ENCODE measurements at regions not wholly inside any gene's neighbourhood (a gene's known extent, or its start where the extent isn't known, plus 50 kb on each side); places are given as distances from the start of the nearest gene placed in this dataset.

- Histone ChIP-seq H3K27ac (ENCODE audit: low read depth, low read length) (no peak overlapping the region), H3K9me3 (ENCODE audit: control insufficient read depth, insufficient read depth, low read length) (no peaks in the 10 kb centered on the region), H3K9ac (ENCODE audit: low read depth, low read length) (no peak overlapping the region)
Measured at GRCh38 chr3:24886501-24886900, 391.9 kb upstream of the THRB start.

GRCh38 chr3:24890012-24890411 lies 395.4 kb upstream of the THRB start:
- H3K27ac ChIP-seq (ENCODE audit: low read depth, low read length), result no peak overlapping the region
- no peaks in the 10 kb centered on the region for H3K27me3 ChIP-seq (ENCODE audit: control insufficient read depth, insufficient read depth, low read length)
- H3K4me3 ChIP-seq (ENCODE audit: low read depth, low read length), result no peak overlapping the region
- no peaks in the 10 kb centered on the region for H3K4me1 ChIP-seq (ENCODE audit: control insufficient read depth, insufficient read depth, low read length)
- H3K9me3 ChIP-seq (ENCODE audit: control insufficient read depth, insufficient read depth, low read length), result no peaks in the 10 kb centered on the region
- H3K9ac ChIP-seq (ENCODE audit: low read depth, low read length), result no peak overlapping the region
- no peaks in the 10 kb centered on the region for H3K36me3 ChIP-seq (ENCODE audit: control insufficient read depth, insufficient read depth, low read length)

More at GRCh38 chr3:24886501-24886900, 391.9 kb upstream of the THRB start:
- Histone ChIP-seq H3K36me3 (ENCODE audit: control insufficient read depth, insufficient read depth, low read length) (no peaks in the 10 kb centered on the region), H3K4me3 (ENCODE audit: low read depth, low read length) (no peak overlapping the region), H3K27me3 (ENCODE audit: control insufficient read depth, insufficient read depth, low read length) (no peaks in the 10 kb centered on the region), H3K4me1 (ENCODE audit: control insufficient read depth, insufficient read depth, low read length) (no peaks in the 10 kb centered on the region)

- Histone ChIP-seq H3K9ac (ENCODE audit: low read depth, low read length) (no peak overlapping the region), H3K9me3 (ENCODE audit: control insufficient read depth, insufficient read depth, low read length) (no peaks in the 10 kb centered on the region), H3K27me3 (ENCODE audit: control insufficient read depth, insufficient read depth, low read length) (no peaks in the 10 kb centered on the region), H3K4me1 (ENCODE audit: control insufficient read depth, insufficient read depth, low read length) (no peaks in the 10 kb centered on the region), H3K27ac (ENCODE audit: low read depth, low read length) (no peak overlapping the region), H3K36me3 (ENCODE audit: control insufficient read depth, insufficient read depth, low read length) (no peaks in the 10 kb centered on the region), H3K4me3 (ENCODE audit: low read depth, low read length) (no peak overlapping the region)
Measured at GRCh38 chr3:24899373-24899772, 404.7 kb upstream of the THRB start.

- Histone ChIP-seq H3K27me3 (ENCODE audit: control insufficient read depth, insufficient read depth, low read length) (no peaks in the 10 kb centered on the region), H3K4me3 (ENCODE audit: low read depth, low read length) (no peak overlapping the region), H3K9me3 (ENCODE audit: control insufficient read depth, insufficient read depth, low read length) (no peaks in the 10 kb centered on the region), H3K36me3 (ENCODE audit: control insufficient read depth, insufficient read depth, low read length) (no peaks in the 10 kb centered on the region), H3K4me1 (ENCODE audit: control insufficient read depth, insufficient read depth, low read length) (no peaks in the 10 kb centered on the region), H3K27ac (ENCODE audit: low read depth, low read length) (no peak overlapping the region), H3K9ac (ENCODE audit: low read depth, low read length) (no peak overlapping the region)
Measured at GRCh38 chr3:24899901-24900603, 405.4 kb upstream of the THRB start.

- H3K27ac ChIP-seq (ENCODE audit: low read depth, low read length), result no peak overlapping the region
- no peaks in the 10 kb centered on the region for H3K9me3 ChIP-seq (ENCODE audit: control insufficient read depth, insufficient read depth, low read length)
- H3K9ac ChIP-seq (ENCODE audit: low read depth, low read length), result no peak overlapping the region
- no peak overlapping the region for H3K4me3 ChIP-seq (ENCODE audit: low read depth, low read length)
- H3K4me1 ChIP-seq (ENCODE audit: control insufficient read depth, insufficient read depth, low read length), result no peaks in the 10 kb centered on the region
- H3K36me3 ChIP-seq (ENCODE audit: control insufficient read depth, insufficient read depth, low read length), result no peaks in the 10 kb centered on the region
- no peaks in the 10 kb centered on the region for H3K27me3 ChIP-seq (ENCODE audit: control insufficient read depth, insufficient read depth, low read length)
Measured at GRCh38 chr3:24905266-24905665, 410.6 kb upstream of the THRB start.

GRCh38 chr3:24907106-24907505 lies 412.5 kb upstream of the THRB start:
- Histone ChIP-seq H3K9ac (ENCODE audit: low read depth, low read length) (no peak overlapping the region), H3K27me3 (ENCODE audit: control insufficient read depth, insufficient read depth, low read length) (no peaks in the 10 kb centered on the region), H3K9me3 (ENCODE audit: control insufficient read depth, insufficient read depth, low read length) (no peaks in the 10 kb centered on the region), H3K36me3 (ENCODE audit: control insufficient read depth, insufficient read depth, low read length) (no peaks in the 10 kb centered on the region), H3K27ac (ENCODE audit: low read depth, low read length) (no peak overlapping the region), H3K4me3 (ENCODE audit: low read depth, low read length) (no peak overlapping the region), H3K4me1 (ENCODE audit: control insufficient read depth, insufficient read depth, low read length) (no peaks in the 10 kb centered on the region)

GRCh38 chr3:24911076-24911475 lies 416.4 kb upstream of the THRB start:
- Histone ChIP-seq H3K27me3 (ENCODE audit: control insufficient read depth, insufficient read depth, low read length) (no peaks in the 10 kb centered on the region), H3K36me3 (ENCODE audit: control insufficient read depth, insufficient read depth, low read length) (no peaks in the 10 kb centered on the region), H3K9me3 (ENCODE audit: control insufficient read depth, insufficient read depth, low read length) (no peaks in the 10 kb centered on the region), H3K4me1 (ENCODE audit: control insufficient read depth, insufficient read depth, low read length) (no peaks in the 10 kb centered on the region), H3K9ac (ENCODE audit: low read depth, low read length) (no peak overlapping the region), H3K27ac (ENCODE audit: low read depth, low read length) (no peak overlapping the region), H3K4me3 (ENCODE audit: low read depth, low read length) (no peak overlapping the region)

- Histone ChIP-seq H3K4me3 (ENCODE audit: low read depth, low read length) (no peak overlapping the region), H3K9me3 (ENCODE audit: control insufficient read depth, insufficient read depth, low read length) (no peaks in the 10 kb centered on the region), H3K9ac (ENCODE audit: low read depth, low read length) (no peak overlapping the region), H3K27me3 (ENCODE audit: control insufficient read depth, insufficient read depth, low read length) (no peaks in the 10 kb centered on the region), H3K36me3 (ENCODE audit: control insufficient read depth, insufficient read depth, low read length) (no peaks in the 10 kb centered on the region), H3K27ac (ENCODE audit: low read depth, low read length) (no peak overlapping the region), H3K4me1 (ENCODE audit: control insufficient read depth, insufficient read depth, low read length) (peaks cover 5% of the 10 kb centered on the region; the same call in 1 of the 2 replicates)
Measured at GRCh38 chr3:24915639-24916038, 421.0 kb upstream of the THRB start.

GRCh38 chr3:24917908-24918307 lies 423.3 kb upstream of the THRB start:
- Histone ChIP-seq H3K4me3 (ENCODE audit: low read depth, low read length) (no peak overlapping the region), H3K9me3 (ENCODE audit: control insufficient read depth, insufficient read depth, low read length) (no peaks in the 10 kb centered on the region), H3K9ac (ENCODE audit: low read depth, low read length) (no peak overlapping the region), H3K27ac (ENCODE audit: low read depth, low read length) (no peak overlapping the region), H3K4me1 (ENCODE audit: control insufficient read depth, insufficient read depth, low read length) (peaks cover 5% of the 10 kb centered on the region; the same call in 1 of the 2 replicates), H3K36me3 (ENCODE audit: control insufficient read depth, insufficient read depth, low read length) (no peaks in the 10 kb centered on the region), H3K27me3 (ENCODE audit: control insufficient read depth, insufficient read depth, low read length) (no peaks in the 10 kb centered on the region)

GRCh38 chr3:24923570-24923969 lies 428.9 kb upstream of the THRB start:
- H3K4me1 ChIP-seq (ENCODE audit: control insufficient read depth, insufficient read depth, low read length), result peaks cover 5% of the 10 kb centered on the region; the same call in 1 of the 2 replicates
- no peak overlapping the region for H3K9ac ChIP-seq (ENCODE audit: low read depth, low read length)
- H3K36me3 ChIP-seq (ENCODE audit: control insufficient read depth, insufficient read depth, low read length), result no peaks in the 10 kb centered on the region
- no peaks in the 10 kb centered on the region for H3K27me3 ChIP-seq (ENCODE audit: control insufficient read depth, insufficient read depth, low read length)
- H3K4me3 ChIP-seq (ENCODE audit: low read depth, low read length), result no peak overlapping the region
- H3K9me3 ChIP-seq (ENCODE audit: control insufficient read depth, insufficient read depth, low read length), result no peaks in the 10 kb centered on the region
- H3K27ac ChIP-seq (ENCODE audit: low read depth, low read length), result no peak overlapping the region

GRCh38 chr3:24929521-24929920 lies 434.9 kb upstream of the THRB start:
- Histone ChIP-seq H3K36me3 (ENCODE audit: control insufficient read depth, insufficient read depth, low read length) (no peaks in the 10 kb centered on the region), H3K27ac (ENCODE audit: low read depth, low read length) (no peak overlapping the region)

More at GRCh38 chr3:24929521-24929920, 434.9 kb upstream of the THRB start:
- no peak overlapping the region for H3K4me3 ChIP-seq (ENCODE audit: low read depth, low read length)
- no peaks in the 10 kb centered on the region for H3K4me1 ChIP-seq (ENCODE audit: control insufficient read depth, insufficient read depth, low read length)
- H3K9me3 ChIP-seq (ENCODE audit: control insufficient read depth, insufficient read depth, low read length), result no peaks in the 10 kb centered on the region
- no peak overlapping the region for H3K9ac ChIP-seq (ENCODE audit: low read depth, low read length)
- no peaks in the 10 kb centered on the region for H3K27me3 ChIP-seq (ENCODE audit: control insufficient read depth, insufficient read depth, low read length)
